Tibial artery (tissue), 4 donors: ENCODE measurements at regions not wholly inside any gene's neighbourhood (a gene's known extent, or its start where the extent isn't known, plus 50 kb on each side); places are given as distances from the start of the nearest gene placed in this dataset.

Experiments used
- DNase-seq, 2 donors: peaks; one replicate each; pipeline ENCODE4 v3.0.0-alpha.2; 2019
- H3K27ac ChIP-seq, 2 donors: fragments of 200-600 bp; sonication (generic) in 1 of 2; 1 replicate in 1 of 2; 2 replicates in 1 of 2; pipeline ENCODE4 v1.5.1; 2018 to 2019; ENCODE audit warnings: mild to moderate bottlenecking in 1 of 2
- H3K27me3 ChIP-seq, 2 donors: fragments of 200-600 bp; sonication (generic) in 1 of 2; one replicate each; pipeline versions ENCODE4 v1.5.1 to v1.6.0; 2016 to 2019
- H3K36me3 ChIP-seq, 3 donors: fragments of 200-600 bp; sonication (generic) in 2 of 3; one replicate each; pipeline ENCODE4 v1.5.1; 2016 to 2019; ENCODE audit warnings: mild to moderate bottlenecking in 2 of 3
- H3K4me1 ChIP-seq, 4 donors: fragments of 200-600 bp; sonication (generic) in 2 of 4; 1 replicate in 3 of 4; 2 replicates in 1 of 4; pipeline ENCODE4 v1.5.1; 2016 to 2019
- H3K4me3 ChIP-seq, 2 donors: fragments of 200-600 bp; sonication (generic) in 1 of 2; 1 replicate in 1 of 2; 2 replicates in 1 of 2; pipeline ENCODE4 v1.5.1; 2018 to 2019; ENCODE audit warnings: mild to moderate bottlenecking in 2 of 2
- H3K9me3 ChIP-seq, 3 donors: fragments of 200-600 bp; sonication (generic) in 1 of 3; one replicate each; pipeline ENCODE4 v1.5.1; 2016 to 2019
- CTCF ChIP-seq, 2 experiments: fragments of 200-600 bp in 1 of 2; fragments of 450-650 bp in 1 of 2; IDR thresholded peaks; one replicate each; pipeline ENCODE4 v1.5.1; 2017 to 2019; ENCODE audit warnings: antibody characterized with exemption in 2 of 2, mild to moderate bottlenecking in 1 of 2, moderate library complexity in 1 of 2
- intact Hi-C: fragments of 100-400 bp; cut with DNase I; formaldehyde crosslinking; loops from one replicate; pipeline ENCODE4 v1.15.0; 2023; ENCODE audit warnings: low total_unique reads

GRCh38 chr6:105624021-105624420 lies 221.1 kb upstream of the PREP start:
- DNase-seq: no peak
- no peaks in the 10 kb centered on the region for H3K4me1 ChIP-seq
- H3K36me3 ChIP-seq: no peaks in the 10 kb centered on the region
- TF ChIP-seq CTCF (IDR thresholded peaks at IDR 0.05): no peak
- no peaks in the 10 kb centered on the region for H3K27me3 ChIP-seq
- no peak overlapping the region for H3K4me3 ChIP-seq
- H3K27ac ChIP-seq: no peak overlapping the region
- intact Hi-C loops: no loop called here
- no peaks in the 10 kb centered on the region for H3K9me3 ChIP-seq

- intact Hi-C loops: no loop called here
- no peak for TF ChIP-seq CTCF (IDR thresholded peaks at IDR 0.05)
- no peak for DNase-seq
These were observed 219.3 kb upstream of the PREP start for GRCh38 chr6:105622226-105622625.

GRCh38 chr6:105621564-105622175 lies 218.8 kb upstream of the PREP start:
- no peaks in the 10 kb centered on the region for H3K9me3 ChIP-seq
- H3K27ac ChIP-seq: no peak overlapping the region
- H3K4me3 ChIP-seq: no peak overlapping the region
- H3K4me1 ChIP-seq: no peaks in the 10 kb centered on the region
- intact Hi-C loops: no loop called here
- TF ChIP-seq CTCF (IDR thresholded peaks at IDR 0.05): no peak
- no peaks in the 10 kb centered on the region for H3K36me3 ChIP-seq
- DNase-seq: no peak
- no peaks in the 10 kb centered on the region for H3K27me3 ChIP-seq

More at GRCh38 chr6:105622226-105622625, 219.3 kb upstream of the PREP start:
- Histone ChIP-seq H3K27ac (no peak overlapping the region), H3K4me3 (no peak overlapping the region), H3K4me1 (no peaks in the 10 kb centered on the region), H3K36me3 (no peaks in the 10 kb centered on the region), H3K27me3 (no peaks in the 10 kb centered on the region), H3K9me3 (no peaks in the 10 kb centered on the region)

DNA sequence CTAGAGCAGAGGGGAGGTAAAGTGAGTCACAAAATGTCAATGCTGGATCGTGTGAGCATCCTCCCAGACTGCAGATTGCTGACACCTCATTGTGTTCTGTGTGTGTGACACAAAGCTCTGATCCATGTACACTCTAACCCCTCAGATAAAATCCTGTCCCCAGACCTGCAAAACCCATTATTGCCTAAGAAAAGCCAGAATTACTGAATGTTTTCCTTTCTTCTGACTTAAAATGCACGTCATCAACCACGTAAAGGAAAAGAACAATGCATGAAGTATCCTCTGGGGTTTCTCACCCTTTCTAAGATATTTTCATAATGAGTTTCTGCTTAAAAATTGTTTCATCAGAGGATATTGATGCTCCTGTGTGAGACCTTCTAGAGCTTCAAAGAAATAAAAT lies 218.0 kb upstream of the PREP start:
- Histone ChIP-seq H3K4me3 (no peak overlapping the region), H3K27ac (no peak overlapping the region), H3K27me3 (no peaks in the 10 kb centered on the region), H3K9me3 (no peaks in the 10 kb centered on the region), H3K4me1 (no peaks in the 10 kb centered on the region), H3K36me3 (no peaks in the 10 kb centered on the region)
- DNase-seq: no peak
- intact Hi-C loops: no loop called here
- no peak for TF ChIP-seq CTCF (IDR thresholded peaks at IDR 0.05)

DNA sequence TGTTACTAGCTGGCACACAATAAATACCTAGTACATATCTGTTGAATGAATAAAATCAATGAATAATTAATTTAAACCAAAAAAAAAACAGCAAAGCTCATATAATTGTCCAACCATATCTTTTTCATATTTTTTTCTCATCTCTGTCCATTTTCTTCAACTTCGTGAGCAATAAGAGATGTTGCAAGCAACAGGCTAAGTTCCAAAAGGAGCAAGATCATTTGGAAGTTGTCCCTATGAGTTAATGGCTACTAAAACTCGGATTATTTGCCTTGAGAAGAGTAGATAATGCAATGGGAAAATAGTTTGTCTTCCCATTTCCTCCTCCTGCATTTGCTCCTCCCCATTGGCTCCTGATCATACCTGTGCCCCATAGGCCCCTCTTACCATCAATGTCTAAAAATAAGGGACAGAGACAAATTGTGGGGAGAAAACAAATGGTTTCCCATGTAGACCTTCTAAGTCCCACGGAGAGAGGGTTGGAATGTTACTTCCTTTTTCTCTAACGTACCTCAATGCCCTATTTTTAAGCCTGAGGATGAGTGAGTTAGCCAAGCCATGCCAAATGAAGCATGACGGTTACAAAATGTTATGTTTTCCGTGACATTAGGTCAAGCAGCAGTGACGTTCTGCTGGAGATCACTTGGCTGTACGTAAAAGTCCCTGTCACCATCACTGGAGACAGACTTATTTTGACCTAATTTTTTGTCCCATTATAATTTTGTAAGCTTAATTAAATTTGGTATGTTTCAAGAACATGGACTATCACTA lies 217.3 kb upstream of the PREP start:
- H3K4me3 ChIP-seq: no peak overlapping the region
- DNase-seq: no peak
- TF ChIP-seq CTCF (IDR thresholded peaks at IDR 0.05): no peak
- H3K27me3 ChIP-seq: no peaks in the 10 kb centered on the region
- H3K4me1 ChIP-seq: no peaks in the 10 kb centered on the region
- H3K27ac ChIP-seq: no peak overlapping the region
- intact Hi-C loops: no loop called here
- no peaks in the 10 kb centered on the region for H3K36me3 ChIP-seq
- H3K9me3 ChIP-seq: no peaks in the 10 kb centered on the region
